T-cell (primary cell): ENCODE measurements at regions not wholly inside any gene's neighbourhood (a gene's known extent, or its start where the extent isn't known, plus 50 kb on each side); places are given as distances from the start of the nearest gene placed in this dataset.
A peak's percentile ranks its signal among the peaks of the same experiment; 100 is the strongest.

Experiments
- ATAC-seq, 4 experiments: fragments of 200-7000 bp in 3 of 4; fragments of 150-1000 bp in 1 of 4; cut with Tn5 transposase; replicated peaks in 1 of 4; 1 replicate in 3 of 4; 2 replicates in 1 of 4; pipeline ENCODE4 v1.10.0; 2021; ENCODE audit warnings: moderate library complexity in 3 of 4, mild to moderate bottlenecking in 2 of 4, moderate number of reproducible peaks in 1 of 4
- CTCF ChIA-PET, 2 donors: fragments of 300-600 bp; sonication (Branson Sonifier 250); formaldehyde crosslinking; loops; one replicate each; lab custom pipeline; 2022; ENCODE audit warnings: antibody characterized with exemption in 2 of 2; lab: Charles Lee
- POLR2A ChIA-PET, 2 donors: fragments of 300-600 bp; sonication (Branson Sonifier 250); formaldehyde crosslinking; loops; one replicate each; lab custom pipeline; 2022; ENCODE audit warnings: antibody characterized with exemption in 2 of 2; lab: Charles Lee
- DNase-seq, 35 experiments: peaks; one replicate each; pipeline versions ENCODE4 v3.0.0 to v3.0.0-alpha.2; 2013 to 2023
- H3K27ac ChIP-seq: one replicate; pipeline ENCODE4 v1.5.1; 2013; ENCODE audit warnings: low read length
- H3K27me3 ChIP-seq, 2 experiments: replicated peaks in 1 of 2; 1 replicate in 1 of 2; 2 replicates in 1 of 2; pipeline versions ENCODE4 v1.6.1 to v1.7.0; 2013; ENCODE audit warnings: low read length in 1 of 2, mixed read lengths in 1 of 2; ENCODE audit not compliant: control insufficient read depth in 2 of 2, insufficient read depth in 2 of 2; ENCODE audit errors: extremely low read depth in 1 of 2
- H3K36me3 ChIP-seq, 2 donors: 1 replicate in 1 of 2; 2 replicates in 1 of 2; pipeline versions ENCODE4 v1.6.1 to v1.7.0; 2013; ENCODE audit warnings: low read length in 1 of 2; ENCODE audit not compliant: control insufficient read depth in 2 of 2, insufficient read depth in 1 of 2; ENCODE audit errors: extremely low read depth in 1 of 2
- H3K4me1 ChIP-seq, 2 experiments: 1 replicate in 1 of 2; 2 replicates in 1 of 2; pipeline versions ENCODE4 v1.6.1 to v1.7.0; 2013; ENCODE audit warnings: low read length in 2 of 2, mixed read lengths in 1 of 2; ENCODE audit not compliant: insufficient read depth in 2 of 2, control insufficient read depth in 1 of 2; ENCODE audit errors: extremely low read depth in 1 of 2
- H3K4me3 ChIP-seq, 2 donors: 1 replicate in 1 of 2; 2 replicates in 1 of 2; pipeline versions ENCODE4 v1.5.1 to v1.7.0; 2013; ENCODE audit warnings: mild to moderate bottlenecking in 2 of 2, low read length in 1 of 2, moderate library complexity in 1 of 2; ENCODE audit not compliant: control insufficient read depth in 1 of 2; ENCODE audit errors: extremely low read depth in 1 of 2
- H3K9me3 ChIP-seq: 2 replicates; pipeline ENCODE4 v1.7.0; 2013
- H3K27ac Mint-ChIP-seq, 2 donors: one replicate each; pipeline ENCODE4 v1.8.0; 2020 to 2021; ENCODE audit warnings: mild to moderate bottlenecking in 2 of 2, mixed read lengths in 2 of 2
- H3K27me3 Mint-ChIP-seq, 2 donors: one replicate each; pipeline ENCODE4 v1.8.0; 2021 to 2022; ENCODE audit warnings: mixed read lengths in 2 of 2
- H3K36me3 Mint-ChIP-seq: one replicate; pipeline ENCODE4 v1.8.0; 2021; ENCODE audit warnings: mixed read lengths
- H3K4me1 Mint-ChIP-seq, 3 donors: one replicate each; pipeline ENCODE4 v1.8.0; 2020 to 2022; ENCODE audit warnings: mixed read lengths in 3 of 3, mild to moderate bottlenecking in 1 of 3
- H3K4me3 Mint-ChIP-seq, 3 donors: one replicate each; pipeline ENCODE4 v1.8.0; 2020 to 2022; ENCODE audit warnings: mild to moderate bottlenecking in 3 of 3, mixed read lengths in 3 of 3, moderate library complexity in 3 of 3
- H3K9me3 Mint-ChIP-seq, 3 donors: one replicate each; pipeline ENCODE4 v1.8.0; 2020 to 2022; ENCODE audit warnings: mixed read lengths in 3 of 3
- whole genome bisulfite sequencing: methylation state at CpG from one replicate; pipeline ENCODE4 v1.1.5; 2013; ENCODE audit warnings: missing lambda C conversion rate; ENCODE audit not compliant: insufficient coverage; 5-methylcytosine and 5-hydroxymethylcytosine counted together

- Mint-ChIP-seq H3K36me3 (no peaks in the 10 kb centered on the region), H3K4me1 (peaks cover 4 to 6% (median 4%) of the 10 kb centered on the region in 3 donors), H3K4me3 (no peak overlapping the region), H3K9me3 (no peaks in the 10 kb centered on the region), H3K27ac (no peak overlapping the region), H3K27me3 (peaks cover 0 to 7% of the 10 kb centered on the region in 2 donors)
- CTCF ChIA-PET, result no interaction called here
- no peak overlapping the region for H3K4me3 ChIP-seq
- H3K27me3 ChIP-seq, result no peaks in the 10 kb centered on the region
- DNase-seq (no peak), ATAC-seq (no peak)
- POLR2A ChIA-PET, result no interaction called here
- 86% methylated on average over 1 of the region's 3 CpGs for WGBS
- H3K27ac ChIP-seq, result no peak overlapping the region
- no peaks in the 10 kb centered on the region for H3K36me3 ChIP-seq
- peaks cover 0 to 3% of the 10 kb centered on the region in 2 experiments for H3K4me1 ChIP-seq
- no peaks in the 10 kb centered on the region for H3K9me3 ChIP-seq
Observed at GRCh38 chr1:182269097-182269496, 122.5 kb downstream of the GLUL start.

GRCh38 chr1:182268669-182269068, 122.9 kb downstream of the GLUL start:
- H3K4me1 ChIP-seq, result peaks cover 0 to 3% of the 10 kb centered on the region in 2 experiments
- Mint-ChIP-seq H3K27ac (no peak overlapping the region), H3K36me3 (no peaks in the 10 kb centered on the region), H3K4me1 (peaks cover 4 to 6% (median 4%) of the 10 kb centered on the region in 3 donors), H3K27me3 (peaks cover 0 to 7% of the 10 kb centered on the region in 2 donors), H3K9me3 (no peaks in the 10 kb centered on the region), H3K4me3 (no peak overlapping the region)
- no peaks in the 10 kb centered on the region for H3K9me3 ChIP-seq
- H3K27me3 ChIP-seq, result no peaks in the 10 kb centered on the region
- no peaks in the 10 kb centered on the region for H3K36me3 ChIP-seq
- ChIA-PET CTCF (interaction anchor here in 1 of 2 donors (0.6 kb wide), 1 partner anchor 1113 kb away, joined by 3 read pairs; no protein-coding TSS in a partner anchor), POLR2A (no interaction called here)
- WGBS, result 80% methylated on average over 1 of the region's 1 CpG
- no peak for DNase-seq
- no peak overlapping the region for H3K27ac ChIP-seq
- ATAC-seq, result no peak
- H3K4me3 ChIP-seq, result no peak overlapping the region

GRCh38 chr1:182264185-182264584, 127.4 kb downstream of the GLUL start:
- 100% methylated on average over 1 of the region's 1 CpG for WGBS
- no peak overlapping the region for H3K27ac ChIP-seq
- no peak for ATAC-seq
- no peaks in the 10 kb centered on the region for H3K9me3 ChIP-seq
- H3K4me1 ChIP-seq, result peaks cover 8 to 18% of the 10 kb centered on the region in 2 experiments
- no peaks in the 10 kb centered on the region for H3K36me3 Mint-ChIP-seq
- ChIA-PET CTCF (no interaction called here), POLR2A (interaction anchor here in 1 of 2 donors (0.6 kb wide), 1 partner anchor 313 kb away, joined by 3 read pairs; no protein-coding TSS in a partner anchor)
- DNase-seq, result no peak
- no peaks in the 10 kb centered on the region for H3K36me3 ChIP-seq
- peaks cover 0 to 5% of the 10 kb centered on the region in 2 donors for H3K27me3 Mint-ChIP-seq
- H3K4me3 ChIP-seq, result no peak overlapping the region
- no peak overlapping the region for H3K27ac Mint-ChIP-seq
- H3K27me3 ChIP-seq, result no peaks in the 10 kb centered on the region
- H3K4me3 Mint-ChIP-seq, result no peak overlapping the region
- H3K4me1 Mint-ChIP-seq, result peaks cover 29 to 40% (median 30%) of the 10 kb centered on the region in 3 donors
- no peaks in the 10 kb centered on the region for H3K9me3 Mint-ChIP-seq

- Histone ChIP-seq H3K9me3 (no peaks in the 10 kb centered on the region), H3K4me3 (no peak overlapping the region), H3K4me1 (peaks cover 10 to 23% of the 10 kb centered on the region in 2 experiments), H3K27ac (no peak overlapping the region), H3K27me3 (no peaks in the 10 kb centered on the region), H3K36me3 (no peaks in the 10 kb centered on the region)
- no peak overlapping the region for H3K4me3 Mint-ChIP-seq
- ChIA-PET CTCF (no interaction called here), POLR2A (interaction anchor here in 1 of 2 donors (0.6 kb wide), 1 partner anchor 313 kb away, joined by 3 read pairs; no protein-coding TSS in a partner anchor)
- no peaks in the 10 kb centered on the region for H3K36me3 Mint-ChIP-seq
- no peak for ATAC-seq
- no CpG with 5 or more reads among the region's 1 CpG for WGBS
- no peak for DNase-seq
- peaks cover 0 to under 1% of the 10 kb centered on the region in 2 donors for H3K27me3 Mint-ChIP-seq
- H3K4me1 Mint-ChIP-seq, result peaks cover 32 to 44% (median 33%) of the 10 kb centered on the region in 3 donors
- H3K9me3 Mint-ChIP-seq, result no peaks in the 10 kb centered on the region
- no peak overlapping the region for H3K27ac Mint-ChIP-seq
Observed at GRCh38 chr1:182263706-182264105, 127.9 kb downstream of the GLUL start.

- Histone ChIP-seq H3K9me3 (no peaks in the 10 kb centered on the region), H3K27me3 (no peaks in the 10 kb centered on the region), H3K4me1 (peaks cover 10 to 29% of the 10 kb centered on the region in 2 experiments), H3K36me3 (no peaks in the 10 kb centered on the region), H3K4me3 (no peak overlapping the region), H3K27ac (no peak overlapping the region)
- no peak for DNase-seq
- CTCF ChIA-PET, result no interaction called here
- Mint-ChIP-seq H3K4me3 (no peak overlapping the region), H3K27me3 (no peaks in the 10 kb centered on the region), H3K27ac (peak overlapping the region; percentile 6 to 40), H3K36me3 (no peaks in the 10 kb centered on the region), H3K9me3 (no peaks in the 10 kb centered on the region), H3K4me1 (peaks cover 32 to 50% (median 39%) of the 10 kb centered on the region in 3 donors)
- 38% methylated on average over 1 of the region's 1 CpG for WGBS
- POLR2A ChIA-PET, result no interaction called here
- no peak for ATAC-seq
Observed at GRCh38 chr1:182262425-182262824, 129.2 kb downstream of the GLUL start.

GRCh38 chr1:182261655-182262054, 129.9 kb downstream of the GLUL start:
- Mint-ChIP-seq H3K36me3 (no peaks in the 10 kb centered on the region), H3K27ac (peak overlapping the region; percentile 43 to 99), H3K27me3 (no peaks in the 10 kb centered on the region), H3K4me3 (no peak overlapping the region), H3K4me1 (peaks cover 32 to 54% (median 46%) of the 10 kb centered on the region in 3 donors), H3K9me3 (no peaks in the 10 kb centered on the region)
- ChIA-PET POLR2A (no interaction called here), CTCF (no interaction called here)
- H3K4me3 ChIP-seq, result no peak overlapping the region
- H3K4me1 ChIP-seq, result peaks cover 10 to 29% of the 10 kb centered on the region in 2 experiments
- H3K36me3 ChIP-seq, result no peaks in the 10 kb centered on the region
- no peak overlapping the region for H3K27ac ChIP-seq
- DNase-seq (no peak), ATAC-seq (no peak)
- no peaks in the 10 kb centered on the region for H3K27me3 ChIP-seq
- no peaks in the 10 kb centered on the region for H3K9me3 ChIP-seq
- WGBS, result no CpG with 5 or more reads among the region's 1 CpG
